GM12875 (cell line): ENCODE measurements at regions not wholly inside any gene's neighbourhood (a gene's known extent, or its start where the extent isn't known, plus 50 kb on each side); places are given as distances from the start of the nearest gene placed in this dataset.

Experiments
- H3K4me3 ChIP-seq: one replicate; pipeline ENCODE4 v1.5.1; 2011; ENCODE audit warnings: low read depth, low read length, control low read depth
- TF ChIP-seq, protein P1 (sequence below): IDR thresholded peaks from 2 replicates; pipeline ENCODE4 v1.5.1; 2011; ENCODE audit warnings: low read depth, mild to moderate bottlenecking, control low read depth, inconsistent platforms, low read length, moderate library complexity, borderline replicate concordance; ENCODE audit not compliant: insufficient read depth

DNA sequence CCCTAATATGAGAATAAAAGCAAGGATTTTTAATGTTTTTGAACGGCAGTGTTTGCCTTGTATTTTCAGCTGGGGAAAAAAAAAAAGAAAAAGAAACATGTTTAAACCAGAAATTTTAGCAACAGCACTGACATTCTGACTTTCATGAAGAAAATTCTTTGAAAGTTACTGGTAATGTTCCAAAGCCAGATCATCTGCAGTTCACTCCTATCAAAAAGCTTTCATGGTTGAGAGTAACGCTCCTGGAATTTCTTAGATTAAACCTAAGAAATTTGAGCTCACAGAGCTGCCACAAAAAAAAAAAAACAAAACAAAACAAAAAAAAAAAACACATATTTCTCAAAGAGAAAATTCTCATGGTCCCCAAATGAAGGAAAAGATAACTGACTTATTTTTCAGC, 1106.7 kb downstream of the EFNB2 start:
- H3K4me3 ChIP-seq = no peak overlapping the region
- TF ChIP-seq, protein P1, sequence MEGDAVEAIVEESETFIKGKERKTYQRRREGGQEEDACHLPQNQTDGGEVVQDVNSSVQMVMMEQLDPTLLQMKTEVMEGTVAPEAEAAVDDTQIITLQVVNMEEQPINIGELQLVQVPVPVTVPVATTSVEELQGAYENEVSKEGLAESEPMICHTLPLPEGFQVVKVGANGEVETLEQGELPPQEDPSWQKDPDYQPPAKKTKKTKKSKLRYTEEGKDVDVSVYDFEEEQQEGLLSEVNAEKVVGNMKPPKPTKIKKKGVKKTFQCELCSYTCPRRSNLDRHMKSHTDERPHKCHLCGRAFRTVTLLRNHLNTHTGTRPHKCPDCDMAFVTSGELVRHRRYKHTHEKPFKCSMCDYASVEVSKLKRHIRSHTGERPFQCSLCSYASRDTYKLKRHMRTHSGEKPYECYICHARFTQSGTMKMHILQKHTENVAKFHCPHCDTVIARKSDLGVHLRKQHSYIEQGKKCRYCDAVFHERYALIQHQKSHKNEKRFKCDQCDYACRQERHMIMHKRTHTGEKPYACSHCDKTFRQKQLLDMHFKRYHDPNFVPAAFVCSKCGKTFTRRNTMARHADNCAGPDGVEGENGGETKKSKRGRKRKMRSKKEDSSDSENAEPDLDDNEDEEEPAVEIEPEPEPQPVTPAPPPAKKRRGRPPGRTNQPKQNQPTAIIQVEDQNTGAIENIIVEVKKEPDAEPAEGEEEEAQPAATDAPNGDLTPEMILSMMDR = no peak

DNA sequence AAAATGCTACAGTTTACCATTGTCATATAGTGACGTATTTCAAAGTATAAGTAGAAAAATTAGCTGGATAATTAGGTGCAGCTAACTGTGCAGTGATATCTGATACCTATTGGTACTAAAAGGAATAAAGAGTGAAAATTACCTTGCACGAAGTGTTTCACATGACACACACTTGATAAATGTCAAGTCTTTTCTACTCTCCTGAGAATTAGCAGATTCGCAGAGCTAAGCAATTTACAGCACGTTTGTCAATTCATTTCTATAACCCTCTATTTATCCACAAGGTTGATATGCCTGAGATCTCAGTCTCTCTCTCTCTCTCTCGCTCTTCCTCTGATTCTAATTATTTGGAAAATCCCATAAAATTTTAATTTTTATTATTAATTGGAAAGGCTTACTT, 1109.0 kb downstream of the EFNB2 start:
- TF ChIP-seq, protein P1 = no peak
- no peak overlapping the region for H3K4me3 ChIP-seq

DNA sequence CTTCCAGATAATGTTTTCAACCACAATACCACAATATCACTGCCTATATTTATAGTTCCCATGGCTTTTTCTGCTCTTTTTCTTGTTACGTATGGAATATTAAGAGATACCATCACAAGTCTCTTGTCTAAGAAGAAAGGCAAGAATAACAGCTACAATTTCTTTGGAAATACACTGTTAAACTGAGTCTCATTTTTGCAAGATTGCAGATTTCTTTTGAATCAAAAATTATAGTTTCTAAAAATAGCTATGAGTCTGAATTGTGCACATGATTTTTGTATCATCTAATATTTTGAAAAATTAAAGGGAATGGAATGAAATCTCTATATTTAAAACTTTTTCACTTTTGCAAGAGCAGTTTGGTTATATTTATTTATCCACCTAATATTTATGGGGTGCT, 1120.8 kb downstream of the EFNB2 start:
- TF ChIP-seq, protein P1 = no peak

DNA sequence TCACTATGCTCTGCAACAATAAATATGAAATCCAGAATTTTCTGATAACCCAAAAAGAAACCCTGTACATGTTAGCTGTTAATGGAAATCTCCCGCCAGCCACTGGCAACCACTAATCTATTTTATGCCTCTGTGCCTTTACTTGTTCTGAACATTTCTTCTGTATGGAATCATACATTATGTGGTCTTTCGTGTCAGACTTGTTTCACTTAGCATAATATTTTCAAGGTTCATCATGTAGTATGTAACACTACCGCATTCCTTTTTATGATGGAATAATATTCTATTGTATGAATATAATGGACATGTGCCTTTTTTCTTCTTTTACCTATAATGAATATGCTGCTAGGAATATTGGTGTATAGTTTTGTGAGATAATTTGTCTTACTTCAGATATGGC, 1123.3 kb downstream of the EFNB2 start:
- TF ChIP-seq, protein P1 = no peak
- no peak overlapping the region for H3K4me3 ChIP-seq

More for the DNA sequence above, 1120.8 kb downstream of the EFNB2 start:
- H3K4me3 ChIP-seq = no peak overlapping the region

DNA sequence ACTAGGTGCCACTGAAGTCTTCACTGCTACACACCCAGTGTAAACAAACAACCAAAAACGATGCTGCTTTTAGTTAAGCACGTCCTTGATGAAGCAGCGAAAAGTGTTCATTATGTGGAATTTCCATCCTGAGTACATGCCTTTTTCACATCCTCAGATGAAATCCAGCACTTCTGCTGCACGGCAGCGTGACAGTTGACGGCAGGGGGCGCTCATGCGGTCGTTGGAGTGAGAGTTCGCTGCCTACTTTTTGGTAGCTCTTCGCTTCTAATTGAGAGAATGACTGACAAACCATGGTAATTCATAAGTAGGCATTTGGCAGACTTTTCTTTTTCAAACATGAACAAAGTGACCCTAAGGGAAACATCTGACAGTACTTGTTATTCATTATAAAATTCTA, 1124.9 kb downstream of the EFNB2 start:
- TF ChIP-seq, protein P1 = no peak
- no peak overlapping the region for H3K4me3 ChIP-seq

DNA sequence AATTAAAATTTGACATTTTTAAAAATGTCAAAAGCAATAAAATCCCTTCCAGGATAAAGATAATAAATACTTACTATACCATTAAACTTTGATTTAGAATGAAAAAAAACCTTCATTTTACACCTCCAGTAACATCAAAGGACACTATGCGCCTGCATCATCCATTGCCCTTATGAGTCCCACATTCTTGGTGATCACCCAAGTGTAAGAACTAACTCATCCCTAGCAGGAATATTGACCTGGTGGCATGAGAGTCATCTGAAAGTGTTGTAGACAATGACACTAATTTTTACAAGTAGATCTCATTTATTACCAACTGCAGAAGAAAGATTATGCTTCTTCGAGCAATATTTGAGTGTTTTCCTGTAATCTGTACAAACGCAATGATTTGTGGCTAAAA, 1128.9 kb downstream of the EFNB2 start:
- TF ChIP-seq, protein P1 = no peak
- H3K4me3 ChIP-seq = no peak overlapping the region

DNA sequence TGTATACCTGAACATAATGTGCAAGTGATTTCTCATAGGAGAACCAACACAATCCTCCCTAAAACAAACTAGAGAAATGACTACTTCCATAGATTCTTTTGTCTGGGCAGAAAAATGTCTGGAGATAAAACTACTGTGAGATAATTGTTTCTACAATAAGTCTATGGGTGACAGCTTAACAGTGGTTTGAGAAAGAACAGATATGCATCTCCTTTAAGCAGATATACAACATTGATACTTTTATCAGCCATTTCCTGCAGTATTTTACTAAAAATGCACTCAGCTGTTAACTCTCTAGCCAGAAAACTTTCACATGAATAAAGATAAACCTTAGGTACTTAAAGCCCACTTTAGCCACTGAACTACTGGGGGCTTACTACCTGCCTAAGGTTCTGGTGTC, 1132.4 kb downstream of the EFNB2 start:
- no peak overlapping the region for H3K4me3 ChIP-seq
- TF ChIP-seq, protein P1 = no peak
